ENCODE measurements at regions not wholly inside any gene's neighbourhood (a gene's known extent, or its start where the extent isn't known, plus 50 kb on each side); places are given as distances from the start of the nearest gene placed in this dataset.

DNA sequence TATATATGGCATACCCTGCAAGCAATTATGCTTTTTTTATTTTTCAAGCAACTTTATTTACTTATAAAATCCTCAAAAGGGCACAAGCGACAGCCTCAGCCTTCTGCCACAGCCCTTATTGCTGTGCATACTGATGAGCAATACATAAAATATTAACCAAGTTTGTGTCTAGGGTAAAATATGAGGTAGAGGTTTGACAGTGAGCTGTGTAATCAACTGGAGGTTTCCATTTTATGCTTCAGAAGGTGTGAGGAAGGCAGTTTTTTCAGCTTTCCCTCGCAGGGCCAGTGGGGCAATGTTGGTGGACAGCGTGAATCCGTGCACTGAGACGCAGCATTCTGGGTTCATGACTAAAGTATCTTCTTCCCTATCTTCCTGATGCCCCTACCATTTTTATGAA lies 310.4 kb downstream of the IRS2 start:
- TF ChIP-seq, protein P1, sequence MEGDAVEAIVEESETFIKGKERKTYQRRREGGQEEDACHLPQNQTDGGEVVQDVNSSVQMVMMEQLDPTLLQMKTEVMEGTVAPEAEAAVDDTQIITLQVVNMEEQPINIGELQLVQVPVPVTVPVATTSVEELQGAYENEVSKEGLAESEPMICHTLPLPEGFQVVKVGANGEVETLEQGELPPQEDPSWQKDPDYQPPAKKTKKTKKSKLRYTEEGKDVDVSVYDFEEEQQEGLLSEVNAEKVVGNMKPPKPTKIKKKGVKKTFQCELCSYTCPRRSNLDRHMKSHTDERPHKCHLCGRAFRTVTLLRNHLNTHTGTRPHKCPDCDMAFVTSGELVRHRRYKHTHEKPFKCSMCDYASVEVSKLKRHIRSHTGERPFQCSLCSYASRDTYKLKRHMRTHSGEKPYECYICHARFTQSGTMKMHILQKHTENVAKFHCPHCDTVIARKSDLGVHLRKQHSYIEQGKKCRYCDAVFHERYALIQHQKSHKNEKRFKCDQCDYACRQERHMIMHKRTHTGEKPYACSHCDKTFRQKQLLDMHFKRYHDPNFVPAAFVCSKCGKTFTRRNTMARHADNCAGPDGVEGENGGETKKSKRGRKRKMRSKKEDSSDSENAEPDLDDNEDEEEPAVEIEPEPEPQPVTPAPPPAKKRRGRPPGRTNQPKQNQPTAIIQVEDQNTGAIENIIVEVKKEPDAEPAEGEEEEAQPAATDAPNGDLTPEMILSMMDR (conservative IDR thresholded peaks at IDR 0.05; ENCODE audit: low read depth, low read length), result no peak
- TF ChIP-seq POLR2A (IDR thresholded peaks at IDR 0.05; ENCODE audit: low read depth, low read length) (no peak), SMC3 (IDR thresholded peaks at IDR 0.05; ENCODE audit: low read depth, low read length) (no peak), RCOR1 (IDR thresholded peaks at IDR 0.05; ENCODE audit: insufficient replicate concordance, low read length) (no peak), MAZ (IDR thresholded peaks at IDR 0.05; ENCODE audit: borderline replicate concordance, low read depth, low read length) (no peak), CEBPB (IDR thresholded peaks at IDR 0.05; ENCODE audit: low read depth, low read length) (no peak), FOS (IDR thresholded peaks at IDR 0.05; ENCODE audit: low read depth, low read length) (no peak)
- TF ChIP-seq, protein P2, sequence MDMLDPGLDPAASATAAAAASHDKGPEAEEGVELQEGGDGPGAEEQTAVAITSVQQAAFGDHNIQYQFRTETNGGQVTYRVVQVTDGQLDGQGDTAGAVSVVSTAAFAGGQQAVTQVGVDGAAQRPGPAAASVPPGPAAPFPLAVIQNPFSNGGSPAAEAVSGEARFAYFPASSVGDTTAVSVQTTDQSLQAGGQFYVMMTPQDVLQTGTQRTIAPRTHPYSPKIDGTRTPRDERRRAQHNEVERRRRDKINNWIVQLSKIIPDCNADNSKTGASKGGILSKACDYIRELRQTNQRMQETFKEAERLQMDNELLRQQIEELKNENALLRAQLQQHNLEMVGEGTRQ (IDR thresholded peaks at IDR 0.05; ENCODE audit: low read depth, low read length), result no peak

All from IMR-90 (cell line).